ENCODE measurements at regions not wholly inside any gene's neighbourhood (a gene's known extent, or its start where the extent isn't known, plus 50 kb on each side); places are given as distances from the start of the nearest gene placed in this dataset.
"Not testable (repeated sequence)": the region's sequence is repeated elsewhere in the genome, so short reads cannot be mapped to it uniquely, and the experiment has no call there.

- TF ChIP-seq MYC (IDR thresholded peaks at IDR 0.05; ENCODE audit: low read depth, low read length) (no peak), POLR2A (IDR thresholded peaks at IDR 0.05; ENCODE audit: extremely low read depth, insufficient read length) (no peak)
- TF ChIP-seq, protein P1, sequence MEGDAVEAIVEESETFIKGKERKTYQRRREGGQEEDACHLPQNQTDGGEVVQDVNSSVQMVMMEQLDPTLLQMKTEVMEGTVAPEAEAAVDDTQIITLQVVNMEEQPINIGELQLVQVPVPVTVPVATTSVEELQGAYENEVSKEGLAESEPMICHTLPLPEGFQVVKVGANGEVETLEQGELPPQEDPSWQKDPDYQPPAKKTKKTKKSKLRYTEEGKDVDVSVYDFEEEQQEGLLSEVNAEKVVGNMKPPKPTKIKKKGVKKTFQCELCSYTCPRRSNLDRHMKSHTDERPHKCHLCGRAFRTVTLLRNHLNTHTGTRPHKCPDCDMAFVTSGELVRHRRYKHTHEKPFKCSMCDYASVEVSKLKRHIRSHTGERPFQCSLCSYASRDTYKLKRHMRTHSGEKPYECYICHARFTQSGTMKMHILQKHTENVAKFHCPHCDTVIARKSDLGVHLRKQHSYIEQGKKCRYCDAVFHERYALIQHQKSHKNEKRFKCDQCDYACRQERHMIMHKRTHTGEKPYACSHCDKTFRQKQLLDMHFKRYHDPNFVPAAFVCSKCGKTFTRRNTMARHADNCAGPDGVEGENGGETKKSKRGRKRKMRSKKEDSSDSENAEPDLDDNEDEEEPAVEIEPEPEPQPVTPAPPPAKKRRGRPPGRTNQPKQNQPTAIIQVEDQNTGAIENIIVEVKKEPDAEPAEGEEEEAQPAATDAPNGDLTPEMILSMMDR (IDR thresholded peaks at IDR 0.05; ENCODE audit: low read depth, low read length) = no peak
- TF ChIP-seq, protein P2, sequence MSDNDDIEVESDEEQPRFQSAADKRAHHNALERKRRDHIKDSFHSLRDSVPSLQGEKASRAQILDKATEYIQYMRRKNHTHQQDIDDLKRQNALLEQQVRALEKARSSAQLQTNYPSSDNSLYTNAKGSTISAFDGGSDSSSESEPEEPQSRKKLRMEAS (IDR thresholded peaks at IDR 0.05; ENCODE audit: low read depth, low read length) = no peak
- no peak for DNase-seq (ENCODE audit: low read depth)
Observed at GRCh38 chr4:42237451-42237850, 85.0 kb upstream of the BEND4 start.

GRCh38 chr4:42248972-42249371 is 96.5 kb upstream of the BEND4 start:
- DNase-seq (ENCODE audit: low read depth) = no peak
- TF ChIP-seq MYC (IDR thresholded peaks at IDR 0.05; ENCODE audit: low read depth, low read length) = no peak
- TF ChIP-seq POLR2A (IDR thresholded peaks at IDR 0.05; ENCODE audit: extremely low read depth, insufficient read length) = no peak
- TF ChIP-seq, protein P1 (IDR thresholded peaks at IDR 0.05; ENCODE audit: low read depth, low read length) = no peak
- TF ChIP-seq, protein P2 (IDR thresholded peaks at IDR 0.05; ENCODE audit: low read depth, low read length) = no peak
- no peak overlapping the region for H3K4me3 ChIP-seq (ENCODE audit: low read depth, low read length)

More at GRCh38 chr4:42237451-42237850, 85.0 kb upstream of the BEND4 start:
- H3K4me3 ChIP-seq (ENCODE audit: low read depth, low read length) = no peak overlapping the region

DNA sequence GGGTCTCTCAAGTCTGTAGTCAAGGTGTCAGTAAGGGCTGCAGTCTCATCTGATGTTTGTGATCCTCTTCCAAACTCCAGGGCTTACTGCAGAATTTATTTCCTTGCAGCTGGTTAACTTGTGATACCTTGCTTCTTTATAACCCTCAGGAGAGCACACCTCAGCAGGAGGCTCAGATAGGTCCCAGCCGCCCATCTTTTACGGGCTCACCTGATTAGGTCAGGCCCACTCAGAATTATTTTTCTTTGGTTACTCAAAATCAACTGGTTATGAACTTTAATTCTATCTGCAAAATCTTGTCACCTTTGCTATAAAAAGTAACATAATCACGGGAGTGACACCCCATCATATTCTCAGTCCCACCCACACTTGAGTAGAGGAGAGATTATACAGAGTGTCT is 99.9 kb upstream of the BEND4 start:
- TF ChIP-seq, protein P1 (IDR thresholded peaks at IDR 0.05; ENCODE audit: low read depth, low read length) = no peak
- TF ChIP-seq, protein P2 (IDR thresholded peaks at IDR 0.05; ENCODE audit: low read depth, low read length) = no peak
- TF ChIP-seq POLR2A (IDR thresholded peaks at IDR 0.05; ENCODE audit: extremely low read depth, insufficient read length) = no peak
- TF ChIP-seq MYC (IDR thresholded peaks at IDR 0.05; ENCODE audit: low read depth, low read length) = no peak
- no peak overlapping the region for H3K4me3 ChIP-seq (ENCODE audit: low read depth, low read length)
- DNase-seq (ENCODE audit: low read depth) = no peak

DNA sequence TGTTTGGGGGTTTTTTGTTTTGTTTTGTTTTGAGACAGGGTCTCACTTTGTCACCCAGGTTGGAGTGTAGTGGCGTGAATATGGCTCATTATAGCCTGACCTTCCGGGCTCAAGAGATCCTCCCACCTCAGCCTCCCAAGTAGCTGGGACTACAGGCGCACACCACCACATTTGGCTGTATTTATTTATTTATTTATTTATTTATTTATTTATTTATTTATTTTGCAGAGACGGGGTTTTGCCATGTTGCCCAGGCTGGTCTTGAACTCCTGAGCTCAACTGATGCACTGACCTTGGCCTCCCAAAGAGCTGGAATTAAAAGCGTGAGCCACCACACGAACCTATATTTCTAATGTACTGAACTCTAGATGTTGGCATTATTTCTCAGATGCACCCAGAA is 105.2 kb upstream of the BEND4 start:
- not testable (repeated sequence) for DNase-seq (ENCODE audit: low read depth); H3K4me3 ChIP-seq (ENCODE audit: low read depth, low read length)

GRCh38 chr4:42262701-42263490 is 110.4 kb upstream of the BEND4 start:
- TF ChIP-seq MYC (IDR thresholded peaks at IDR 0.05; ENCODE audit: low read depth, low read length) (no peak), POLR2A (IDR thresholded peaks at IDR 0.05; ENCODE audit: extremely low read depth, insufficient read length) (no peak)
- TF ChIP-seq, protein P1 (IDR thresholded peaks at IDR 0.05; ENCODE audit: low read depth, low read length) = no peak
- TF ChIP-seq, protein P2 (IDR thresholded peaks at IDR 0.05; ENCODE audit: low read depth, low read length) = no peak
- H3K4me3 ChIP-seq (ENCODE audit: low read depth, low read length) = no peak overlapping the region
- DNase-seq (ENCODE audit: low read depth) = no peak

DNA sequence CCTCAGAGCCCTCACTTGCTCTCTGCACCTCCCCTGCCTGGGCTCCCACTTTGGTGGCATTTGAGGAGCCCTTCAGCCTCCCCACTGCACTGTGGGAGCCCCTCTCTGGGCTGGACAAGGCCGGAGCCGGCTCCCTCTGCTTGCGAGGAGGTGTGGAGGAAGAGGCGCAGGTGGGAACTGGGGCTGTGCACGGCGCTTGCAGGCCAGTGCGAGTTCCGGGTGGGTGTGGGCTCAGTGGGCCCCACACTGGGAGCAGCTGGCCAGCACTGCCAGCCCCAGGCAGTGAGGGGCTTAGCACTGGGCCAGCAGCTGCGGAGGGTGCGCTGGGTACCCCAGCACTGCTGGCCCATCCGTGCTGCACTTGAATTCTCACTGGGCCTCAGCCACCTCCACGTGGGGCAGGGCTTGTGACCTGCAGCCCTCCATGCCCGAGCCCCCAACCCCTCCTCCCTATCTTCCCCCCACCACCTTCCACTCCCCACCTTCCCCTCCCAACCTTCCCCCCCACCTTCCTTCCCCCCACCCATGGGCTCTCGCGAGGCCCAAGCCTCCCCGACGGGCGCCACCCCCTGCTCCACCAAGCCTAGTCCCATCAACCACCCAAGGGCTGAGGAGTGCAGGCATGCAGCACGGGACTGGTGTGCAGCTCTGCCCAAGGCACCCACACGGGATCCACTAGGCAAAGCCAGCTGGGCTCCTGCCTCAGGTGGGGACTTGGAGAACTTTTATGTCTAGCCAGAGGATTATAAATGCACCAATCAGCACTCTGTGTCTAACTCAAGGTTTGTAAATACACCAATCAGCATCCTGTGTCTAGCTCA is 113.5 kb upstream of the BEND4 start:
- no peak overlapping the region for H3K4me3 ChIP-seq (ENCODE audit: low read depth, low read length)
- no peak for TF ChIP-seq POLR2A (IDR thresholded peaks at IDR 0.05; ENCODE audit: extremely low read depth, insufficient read length)
- TF ChIP-seq MYC (IDR thresholded peaks at IDR 0.05; ENCODE audit: low read depth, low read length) = no peak
- DNase-seq (ENCODE audit: low read depth) = no peak
